GM23248 (cell line): ENCODE measurements at regions not wholly inside any gene's neighbourhood (a gene's known extent, or its start where the extent isn't known, plus 50 kb on each side); places are given as distances from the start of the nearest gene placed in this dataset.

ENCODE experiments used
- DNase-seq: peaks from one replicate; pipeline ENCODE4 v3.0.0-alpha.2; 2015
- H2AFZ ChIP-seq: fragments of 200-600 bp; sonication (generic); 2 replicates; pipeline ENCODE4 v1.6.1; 2016; ENCODE audit warnings: antibody characterized with exemption
- H3F3A ChIP-seq: fragments of 200-600 bp; sonication (generic); 2 replicates; pipeline ENCODE4 v1.6.1; 2016; ENCODE audit warnings: mild to moderate bottlenecking, antibody characterized with exemption, mixed run types; ENCODE audit not compliant: insufficient read depth
- H3K27ac ChIP-seq: fragments of 200-600 bp; sonication (generic); 2 replicates; pipeline ENCODE4 v1.5.1; 2016; ENCODE audit warnings: mild to moderate bottlenecking
- H3K27me3 ChIP-seq: fragments of 200-600 bp; sonication (generic); replicated peaks from 2 replicates; pipeline ENCODE4 v1.6.1; 2016; ENCODE audit warnings: mild to moderate bottlenecking; ENCODE audit not compliant: insufficient read depth
- H3K36me3 ChIP-seq: fragments of 200-600 bp; sonication (generic); 2 replicates; pipeline ENCODE4 v1.6.1; 2016; ENCODE audit warnings: low read depth, mild to moderate bottlenecking
- H3K4me1 ChIP-seq: fragments of 200-600 bp; sonication (generic); 2 replicates; pipeline ENCODE4 v1.6.1; 2016; ENCODE audit warnings: mild to moderate bottlenecking; ENCODE audit not compliant: insufficient read depth
- H3K4me2 ChIP-seq: fragments of 200-600 bp; sonication (generic); one replicate; pipeline ENCODE4 v1.6.1; 2016; ENCODE audit warnings: mild to moderate bottlenecking; ENCODE audit not compliant: unreplicated experiment
- H3K4me3 ChIP-seq: fragments of 200-600 bp; sonication (generic); 2 replicates; pipeline ENCODE4 v1.5.1; 2016; ENCODE audit warnings: mild to moderate bottlenecking
- H3K79me2 ChIP-seq: fragments of 200-600 bp; sonication (generic); 2 replicates; pipeline ENCODE4 v1.6.1; 2016; ENCODE audit warnings: mild to moderate bottlenecking; ENCODE audit not compliant: insufficient read depth
- H3K9ac ChIP-seq: fragments of 200-600 bp; sonication (generic); 2 replicates; pipeline ENCODE4 v1.6.1; 2016; ENCODE audit warnings: mild to moderate bottlenecking
- H3K9me2 ChIP-seq: fragments of 200-600 bp; sonication (generic); 2 replicates; pipeline ENCODE4 v1.6.1; 2016; ENCODE audit warnings: mixed run types, mild to moderate bottlenecking, moderate library complexity; ENCODE audit not compliant: insufficient read depth
- H3K9me3 ChIP-seq: fragments of 200-600 bp; sonication (generic); one replicate; pipeline ENCODE4 v1.6.1; 2017; ENCODE audit warnings: low read depth
- H4K20me1 ChIP-seq: fragments of 200-600 bp; sonication (generic); 2 replicates; pipeline ENCODE4 v1.6.0; 2016; ENCODE audit not compliant: insufficient read depth
- EZH2 ChIP-seq: fragments of 200-600 bp; sonication (generic); IDR thresholded peaks from 2 replicates; pipeline ENCODE4 v1.6.1; 2018; ENCODE audit warnings: antibody characterized with exemption, mild to moderate bottlenecking; ENCODE audit not compliant: insufficient read depth, poor library complexity, severe bottlenecking
- EZH2phosphoT487 ChIP-seq: fragments of 200-600 bp; sonication (generic); IDR thresholded peaks from 2 replicates; pipeline ENCODE4 v1.6.1; 2018; ENCODE audit warnings: antibody characterized with exemption, moderate library complexity, mild to moderate bottlenecking, low read depth; ENCODE audit not compliant: insufficient read depth
- WGBS, 2 experiments: methylation state at CpG; one replicate each; pipeline ENCODE4 v1.1.6; 2015 to 2017; ENCODE audit warnings: low lambda C conversion rate in 2 of 2, low coverage in 1 of 2; ENCODE audit errors: missing lambda C conversion rate in 2 of 2; 5-methylcytosine and 5-hydroxymethylcytosine counted together
- in situ Hi-C: fragments of 300-500 bp; cut with MboI; formaldehyde crosslinking; loops from 2 replicates; pipeline ENCODE4 v1.15.0; 2020

DNA sequence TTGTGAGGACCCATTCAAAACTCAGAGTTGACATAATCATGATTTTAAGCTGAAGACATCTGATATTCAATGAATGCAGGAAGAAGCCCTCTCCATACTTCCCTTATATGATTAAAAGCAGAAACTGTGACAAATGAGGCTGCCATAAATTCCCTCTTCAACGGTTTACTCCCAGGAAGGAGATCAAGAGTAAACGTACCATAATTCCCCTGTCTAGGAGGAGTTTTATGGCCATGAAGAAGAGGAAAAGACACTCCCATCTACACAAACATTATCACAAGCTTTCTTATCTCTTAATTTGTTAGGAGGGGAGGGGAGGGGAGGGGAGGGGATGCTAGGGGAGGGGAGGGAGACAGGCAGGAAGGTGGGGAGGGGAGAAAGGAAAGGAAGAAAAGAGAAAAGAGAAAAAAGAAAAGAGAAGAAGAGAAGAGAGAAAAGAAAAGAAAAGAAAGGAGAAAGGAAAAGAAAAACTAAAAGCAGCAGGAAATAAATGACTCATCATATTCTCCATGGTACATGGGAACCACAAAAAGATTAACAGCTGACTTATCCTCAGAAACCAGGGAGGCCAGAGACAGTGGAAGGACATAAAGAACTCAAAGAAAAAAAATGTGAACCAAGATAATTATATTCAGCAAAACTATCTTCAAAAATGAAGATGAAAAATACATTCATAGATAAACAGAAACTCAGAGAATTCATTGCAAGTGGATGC lies 121.6 kb downstream of the ALOX5 start:
- H3K4me1 ChIP-seq: no peaks in the 10 kb centered on the region
- H3K9ac ChIP-seq: no peak overlapping the region
- H3K9me2 ChIP-seq: no peaks in the 10 kb centered on the region
- no peak overlapping the region for H3K27ac ChIP-seq
- H3K36me3 ChIP-seq: no peaks in the 10 kb centered on the region
- H3K27me3 ChIP-seq: no peaks in the 10 kb centered on the region
- no peak overlapping the region for H3K4me3 ChIP-seq
- in situ Hi-C loops: no loop called here
- H3F3A ChIP-seq: no peaks in the 10 kb centered on the region
- no peaks in the 10 kb centered on the region for H4K20me1 ChIP-seq
- H3K79me2 ChIP-seq: no peaks in the 10 kb centered on the region
- no peak overlapping the region for H2AFZ ChIP-seq
- no peaks in the 10 kb centered on the region for H3K9me3 ChIP-seq
- peak; percentile 35 for DNase-seq
- TF ChIP-seq EZH2 (no peak), EZH2phosphoT487 (no peak)
- no peak overlapping the region for H3K4me2 ChIP-seq
- WGBS, 2 experiments: 75 to 81% methylated on average over 2 of the region's 2 CpGs
